ENCODE measurements at regions not wholly inside any gene's neighbourhood (a gene's known extent, or its start where the extent isn't known, plus 50 kb on each side); places are given as distances from the start of the nearest gene placed in this dataset.
"Not testable (repeated sequence)": the region's sequence is repeated elsewhere in the genome, so short reads cannot be mapped to it uniquely, and the experiment has no call there.

GRCh38 chr3:34889641-34890040, 749.7 kb upstream of the ARPP21 start:
- no peak for TF ChIP-seq CTCF (IDR thresholded peaks at IDR 0.05; ENCODE audit: insufficient read depth, missing control alignments)
- FAIRE-seq (no peak), DNase-seq (ENCODE audit: insufficient read length, low spot score) (no peak)

- DNase-seq (ENCODE audit: insufficient read length, low spot score) (no peak), FAIRE-seq (no peak)
- TF ChIP-seq CTCF (IDR thresholded peaks at IDR 0.05; ENCODE audit: insufficient read depth, missing control alignments) = no peak
These were observed 749.1 kb upstream of the ARPP21 start for GRCh38 chr3:34890247-34890646.

- TF ChIP-seq CTCF (IDR thresholded peaks at IDR 0.05; ENCODE audit: insufficient read depth, missing control alignments) = no peak
- FAIRE-seq (peak; percentile 94), DNase-seq (ENCODE audit: insufficient read length, low spot score) (no peak)
These were observed 747.4 kb upstream of the ARPP21 start for GRCh38 chr3:34891941-34892340.

- no peak for TF ChIP-seq CTCF (IDR thresholded peaks at IDR 0.05; ENCODE audit: insufficient read depth, missing control alignments)
- DNase-seq (ENCODE audit: insufficient read length, low spot score) (no peak), FAIRE-seq (no peak)
These were observed 743.5 kb upstream of the ARPP21 start for GRCh38 chr3:34895841-34896240.

- DNase-seq (ENCODE audit: insufficient read length, low spot score); FAIRE-seq: not testable (repeated sequence)
These were observed 729.6 kb upstream of the ARPP21 start for GRCh38 chr3:34909679-34910078.

GRCh38 chr3:34919025-34919424, 720.3 kb upstream of the ARPP21 start:
- DNase-seq (ENCODE audit: insufficient read length, low spot score) = no peak
- TF ChIP-seq CTCF (IDR thresholded peaks at IDR 0.05; ENCODE audit: insufficient read depth, missing control alignments) = no peak
- no peak for FAIRE-seq

- DNase-seq (ENCODE audit: insufficient read length, low spot score) (no peak), FAIRE-seq (no peak)
- no peak for TF ChIP-seq CTCF (IDR thresholded peaks at IDR 0.05; ENCODE audit: insufficient read depth, missing control alignments)
These were observed 718.5 kb upstream of the ARPP21 start for GRCh38 chr3:34920806-34921205.

GRCh38 chr3:34924961-34925360, 714.4 kb upstream of the ARPP21 start:
- FAIRE-seq (no peak), DNase-seq (ENCODE audit: insufficient read length, low spot score) (no peak)
- no peak for TF ChIP-seq CTCF (IDR thresholded peaks at IDR 0.05; ENCODE audit: insufficient read depth, missing control alignments)

All from D721Med (cell line).